Omental fat pad (tissue), 3 donors: ENCODE measurements at regions not wholly inside any gene's neighbourhood (a gene's known extent, or its start where the extent isn't known, plus 50 kb on each side); places are given as distances from the start of the nearest gene placed in this dataset.

Experiments used
- ATAC-seq: fragments of 150-250 bp; one replicate; pipeline ENCODE4 v1.9.1; 2016; ENCODE audit warnings: mild to moderate bottlenecking, moderate library complexity; ENCODE audit not compliant: low FRiP score
- DNase-seq: peaks from one replicate; pipeline ENCODE4 v3.0.0-alpha.2; 2019; ENCODE audit warnings: low spot score
- TF ChIP-seq, protein P1 (sequence below), 3 donors: fragments of 450-650 bp; IDR thresholded peaks; one replicate each; pipeline ENCODE4 v1.5.1; 2016 to 2017; ENCODE audit warnings: antibody characterized with exemption in 3 of 3, mild to moderate bottlenecking in 3 of 3, moderate library complexity in 2 of 3

DNA sequence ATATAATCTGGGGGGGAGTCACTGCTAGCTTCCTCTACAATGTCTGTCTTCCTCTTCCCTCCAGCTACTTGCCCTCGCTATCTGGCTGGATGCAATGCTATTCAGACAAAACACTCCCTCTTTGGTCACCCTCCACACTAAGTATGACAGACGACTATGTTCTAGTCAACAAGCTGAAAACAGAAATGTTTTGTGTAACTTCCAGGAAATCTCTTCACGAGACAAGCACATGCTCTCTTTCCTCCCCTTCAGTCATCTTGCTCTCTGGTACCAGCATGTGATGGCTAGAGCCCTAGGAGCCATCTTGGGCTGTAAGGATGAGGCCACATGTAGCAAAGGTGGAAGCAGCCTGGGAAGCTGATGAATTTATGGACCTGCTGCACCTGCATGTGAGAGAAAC lies 151.3 kb downstream of the ARRDC4 start:
- DNase-seq (no peak), ATAC-seq (no peak)
- TF ChIP-seq, protein P1, sequence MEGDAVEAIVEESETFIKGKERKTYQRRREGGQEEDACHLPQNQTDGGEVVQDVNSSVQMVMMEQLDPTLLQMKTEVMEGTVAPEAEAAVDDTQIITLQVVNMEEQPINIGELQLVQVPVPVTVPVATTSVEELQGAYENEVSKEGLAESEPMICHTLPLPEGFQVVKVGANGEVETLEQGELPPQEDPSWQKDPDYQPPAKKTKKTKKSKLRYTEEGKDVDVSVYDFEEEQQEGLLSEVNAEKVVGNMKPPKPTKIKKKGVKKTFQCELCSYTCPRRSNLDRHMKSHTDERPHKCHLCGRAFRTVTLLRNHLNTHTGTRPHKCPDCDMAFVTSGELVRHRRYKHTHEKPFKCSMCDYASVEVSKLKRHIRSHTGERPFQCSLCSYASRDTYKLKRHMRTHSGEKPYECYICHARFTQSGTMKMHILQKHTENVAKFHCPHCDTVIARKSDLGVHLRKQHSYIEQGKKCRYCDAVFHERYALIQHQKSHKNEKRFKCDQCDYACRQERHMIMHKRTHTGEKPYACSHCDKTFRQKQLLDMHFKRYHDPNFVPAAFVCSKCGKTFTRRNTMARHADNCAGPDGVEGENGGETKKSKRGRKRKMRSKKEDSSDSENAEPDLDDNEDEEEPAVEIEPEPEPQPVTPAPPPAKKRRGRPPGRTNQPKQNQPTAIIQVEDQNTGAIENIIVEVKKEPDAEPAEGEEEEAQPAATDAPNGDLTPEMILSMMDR (IDR thresholded peaks at IDR 0.05): no peak

DNA sequence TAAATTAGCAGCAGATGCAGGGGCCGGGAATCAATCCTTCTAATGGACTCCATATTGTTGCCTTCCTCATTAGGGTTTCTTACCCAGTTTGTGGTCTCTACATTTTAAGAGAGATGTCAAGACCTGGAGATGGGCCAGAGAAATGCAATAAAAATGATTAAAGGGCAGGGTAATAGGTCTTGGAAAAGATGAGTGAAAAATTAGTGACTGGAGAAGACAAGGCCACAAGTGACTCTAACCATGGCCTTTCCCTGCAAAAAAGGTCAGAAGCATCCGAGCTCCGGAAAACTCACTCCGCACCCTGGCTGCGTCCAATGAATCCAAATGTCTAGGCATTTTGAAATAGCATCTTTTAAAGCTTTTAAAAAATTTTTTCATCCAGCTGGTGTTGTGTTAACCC lies 152.8 kb downstream of the ARRDC4 start:
- no peak for DNase-seq
- TF ChIP-seq, protein P1 (IDR thresholded peaks at IDR 0.05): no peak
- ATAC-seq: no peak

DNA sequence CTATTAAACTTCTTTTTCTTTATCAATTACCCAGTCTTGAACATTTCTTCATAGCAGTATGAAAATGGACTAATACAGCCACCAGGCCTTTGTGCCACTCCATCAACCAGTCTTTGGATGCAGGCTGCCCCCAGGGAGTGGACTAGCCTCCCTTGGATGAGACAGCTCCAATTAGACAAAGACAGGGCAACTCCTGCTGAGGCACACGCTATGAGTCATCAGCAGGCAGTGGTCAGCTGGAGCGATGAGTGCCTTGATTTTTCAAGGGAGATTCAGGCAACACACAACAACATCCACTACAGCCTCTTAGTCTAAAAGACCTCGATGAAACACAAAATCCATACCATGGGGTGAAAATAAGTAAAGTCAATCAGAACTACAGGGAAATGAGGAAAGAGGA lies 160.1 kb downstream of the ARRDC4 start:
- TF ChIP-seq, protein P1 (IDR thresholded peaks at IDR 0.05): no peak
- ATAC-seq (no peak), DNase-seq (no peak)

DNA sequence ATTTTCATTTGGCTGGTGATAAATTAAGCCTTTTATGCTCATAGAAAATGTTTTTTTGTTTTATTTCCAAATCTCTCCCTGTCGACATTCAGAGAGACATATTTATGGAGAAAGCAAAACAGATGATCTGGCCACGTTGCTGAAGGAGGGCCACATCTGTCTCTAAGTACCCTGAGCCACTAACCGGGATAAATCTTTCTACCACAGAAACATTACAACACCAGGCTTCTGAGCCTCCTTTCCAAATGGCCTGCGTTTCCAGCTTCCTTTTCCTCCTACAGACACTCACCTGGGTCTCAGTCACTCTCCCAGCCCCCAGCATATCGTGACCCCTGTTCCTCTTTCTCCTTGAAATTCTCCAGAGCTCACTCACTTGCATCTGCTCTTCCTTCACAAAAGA lies 161.0 kb downstream of the ARRDC4 start:
- TF ChIP-seq, protein P1 (IDR thresholded peaks at IDR 0.05): no peak
- ATAC-seq (no peak), DNase-seq (no peak)

DNA sequence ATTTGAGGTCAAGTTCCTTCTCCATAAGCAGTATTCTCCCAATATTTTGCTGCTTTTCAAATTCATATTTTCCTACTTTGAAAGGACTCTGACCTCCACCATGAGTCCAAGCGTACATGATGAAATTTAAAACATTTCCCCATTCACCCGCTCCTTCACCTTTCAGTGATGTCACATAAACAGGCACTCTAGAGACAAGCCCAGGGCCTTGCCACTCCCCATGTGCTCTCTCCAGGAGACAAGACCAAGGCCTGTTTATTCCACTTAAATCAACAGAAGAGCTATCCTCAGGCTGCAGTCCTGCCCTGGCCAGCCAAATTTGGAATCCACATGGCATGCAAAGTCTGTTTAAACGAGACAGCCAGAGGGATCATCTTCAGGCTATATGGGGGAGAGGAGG lies 161.5 kb downstream of the ARRDC4 start:
- no peak for ATAC-seq
- no peak for DNase-seq
- TF ChIP-seq, protein P1 (IDR thresholded peaks at IDR 0.05): no peak

DNA sequence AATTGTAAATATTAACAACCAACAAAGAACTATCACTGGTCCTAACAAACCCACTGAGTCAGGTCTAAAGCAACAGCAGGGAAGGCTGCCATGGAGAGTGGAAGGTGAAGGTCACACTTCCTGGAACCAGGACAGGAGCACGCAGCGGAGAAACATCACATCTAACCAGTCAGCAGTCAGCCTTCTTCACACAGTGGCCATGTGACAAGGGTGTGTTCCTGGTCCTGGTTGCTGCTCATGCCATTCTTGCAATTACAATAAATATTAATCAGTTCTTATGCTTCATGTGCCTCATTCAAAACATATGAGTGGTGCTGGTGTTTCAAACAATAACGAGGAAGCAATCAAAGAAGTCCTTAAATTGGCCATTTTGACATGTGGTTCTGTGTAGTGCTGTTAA lies 162.8 kb downstream of the ARRDC4 start:
- ATAC-seq: no peak
- DNase-seq: no peak
- TF ChIP-seq, protein P1 (IDR thresholded peaks at IDR 0.05): no peak

DNA sequence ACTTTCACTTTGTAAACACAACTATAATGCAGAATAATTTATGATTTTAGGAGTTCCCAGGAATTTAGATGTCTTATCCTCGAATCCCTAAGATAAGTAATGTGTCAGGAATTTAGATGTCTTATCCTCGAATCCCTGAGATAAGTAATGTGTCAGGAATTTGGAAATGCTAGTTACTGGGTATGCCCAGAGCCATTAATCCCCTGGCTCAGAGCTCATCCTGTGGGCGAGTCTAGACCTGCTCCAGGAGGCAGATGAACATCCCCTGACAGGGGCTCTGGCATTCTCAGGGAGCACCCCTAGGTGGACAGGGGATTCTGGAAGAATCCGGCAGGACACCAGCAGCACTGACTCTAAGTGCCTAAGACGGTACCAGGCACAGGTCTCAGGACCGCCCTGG lies 163.3 kb downstream of the ARRDC4 start:
- ATAC-seq (peak; percentile 61), DNase-seq (no peak)
- TF ChIP-seq, protein P1 (IDR thresholded peaks at IDR 0.05): no peak
